MG63 (cell line): ENCODE measurements at regions not wholly inside any gene's neighbourhood (a gene's known extent, or its start where the extent isn't known, plus 50 kb on each side); places are given as distances from the start of the nearest gene placed in this dataset.
"Not testable (repeated sequence)": the region's sequence is repeated elsewhere in the genome, so short reads cannot be mapped to it uniquely, and the experiment has no call there.

Source experiments
- DNase-seq: peaks from one replicate; pipeline ENCODE4 v3.0.0-alpha.2; 2020
- H3K27me3 ChIP-seq: fragments of 250-450 bp; sonication (Bioruptor Pico); 2 replicates; pipeline ENCODE4 v1.5.1; 2020; ENCODE audit warnings: mild to moderate bottlenecking, moderate library complexity
- H3K36me3 ChIP-seq: fragments of 250-450 bp; sonication (Bioruptor Pico); 2 replicates; pipeline ENCODE4 v1.5.1; 2020; ENCODE audit warnings: mild to moderate bottlenecking, moderate library complexity
- H3K4me3 ChIP-seq: fragments of 250-450 bp; sonication (Bioruptor Pico); 2 replicates; pipeline ENCODE4 v1.5.1; 2020; ENCODE audit warnings: mild to moderate bottlenecking, moderate library complexity
- H3K9me3 ChIP-seq: fragments of 250-450 bp; sonication (Bioruptor Pico); 2 replicates; pipeline ENCODE4 v1.5.1; 2020; ENCODE audit warnings: mild to moderate bottlenecking, moderate library complexity

GRCh38 chr12:24378548-24379407 lies 429.3 kb upstream of the SOX5 start:
- H3K9me3 ChIP-seq: no peaks in the 10 kb centered on the region
- H3K4me3 ChIP-seq: no peak overlapping the region
- H3K27me3 ChIP-seq: no peaks in the 10 kb centered on the region
- no peaks in the 10 kb centered on the region for H3K36me3 ChIP-seq
- DNase-seq: peak; percentile 36

- H3K9me3 ChIP-seq: no peaks in the 10 kb centered on the region
- no peaks in the 10 kb centered on the region for H3K27me3 ChIP-seq
- H3K36me3 ChIP-seq: no peaks in the 10 kb centered on the region
- no peak for DNase-seq
- no peak overlapping the region for H3K4me3 ChIP-seq
These were observed 425.0 kb upstream of the SOX5 start for GRCh38 chr12:24374452-24374851.

- Histone ChIP-seq H3K36me3 (no peaks in the 10 kb centered on the region), H3K27me3 (no peaks in the 10 kb centered on the region), H3K4me3 (no peak overlapping the region), H3K9me3 (no peaks in the 10 kb centered on the region)
- no peak for DNase-seq
These were observed 423.5 kb upstream of the SOX5 start for GRCh38 chr12:24373004-24373403.

GRCh38 chr12:24366514-24366913 lies 417.0 kb upstream of the SOX5 start:
- no peaks in the 10 kb centered on the region for H3K27me3 ChIP-seq
- no peaks in the 10 kb centered on the region for H3K9me3 ChIP-seq
- H3K36me3 ChIP-seq: no peaks in the 10 kb centered on the region
- no peak for DNase-seq
- H3K4me3 ChIP-seq: no peak overlapping the region

GRCh38 chr12:24364921-24365320 lies 415.5 kb upstream of the SOX5 start:
- DNase-seq: no peak
- no peak overlapping the region for H3K4me3 ChIP-seq
- no peaks in the 10 kb centered on the region for H3K27me3 ChIP-seq
- no peaks in the 10 kb centered on the region for H3K36me3 ChIP-seq
- H3K9me3 ChIP-seq: no peaks in the 10 kb centered on the region

GRCh38 chr12:24363177-24363754 lies 413.8 kb upstream of the SOX5 start:
- no peak for DNase-seq
- Histone ChIP-seq H3K36me3 (no peaks in the 10 kb centered on the region), H3K27me3 (no peaks in the 10 kb centered on the region), H3K9me3 (no peaks in the 10 kb centered on the region), H3K4me3 (no peak overlapping the region)

- H3K36me3 ChIP-seq: no peaks in the 10 kb centered on the region
- no peak for DNase-seq
- no peaks in the 10 kb centered on the region for H3K9me3 ChIP-seq
- no peaks in the 10 kb centered on the region for H3K27me3 ChIP-seq
- no peak overlapping the region for H3K4me3 ChIP-seq
These were observed 412.6 kb upstream of the SOX5 start for GRCh38 chr12:24361877-24362580.

- H3K9me3 ChIP-seq: no peaks in the 10 kb centered on the region
- H3K36me3 ChIP-seq: no peaks in the 10 kb centered on the region
- H3K4me3 ChIP-seq: no peak overlapping the region
- DNase-seq: no peak
- no peaks in the 10 kb centered on the region for H3K27me3 ChIP-seq
These were observed 411.4 kb upstream of the SOX5 start for GRCh38 chr12:24360907-24361306.

- Histone ChIP-seq H3K4me3 (no peak overlapping the region), H3K27me3 (no peaks in the 10 kb centered on the region), H3K9me3 (no peaks in the 10 kb centered on the region), H3K36me3 (no peaks in the 10 kb centered on the region)
- DNase-seq: no peak
These were observed 411.0 kb upstream of the SOX5 start for GRCh38 chr12:24360461-24360860.

- Histone ChIP-seq H3K9me3 (no peaks in the 10 kb centered on the region), H3K36me3 (no peaks in the 10 kb centered on the region), H3K4me3 (no peak overlapping the region), H3K27me3 (no peaks in the 10 kb centered on the region)
- no peak for DNase-seq
These were observed 410.6 kb upstream of the SOX5 start for GRCh38 chr12:24360057-24360456.

- H3K4me3 ChIP-seq: no peak overlapping the region
- no peaks in the 10 kb centered on the region for H3K27me3 ChIP-seq
- no peaks in the 10 kb centered on the region for H3K9me3 ChIP-seq
- no peak for DNase-seq
- no peaks in the 10 kb centered on the region for H3K36me3 ChIP-seq
These were observed 409.9 kb upstream of the SOX5 start for GRCh38 chr12:24359418-24359817.

GRCh38 chr12:24356240-24356804 lies 406.9 kb upstream of the SOX5 start:
- no peak overlapping the region for H3K4me3 ChIP-seq
- no peak for DNase-seq

GRCh38 chr12:24352363-24352762 lies 402.9 kb upstream of the SOX5 start:
- Histone ChIP-seq H3K36me3 (no peaks in the 10 kb centered on the region), H3K4me3 (no peak overlapping the region), H3K9me3 (no peaks in the 10 kb centered on the region), H3K27me3 (no peaks in the 10 kb centered on the region)
- no peak for DNase-seq

More at GRCh38 chr12:24356240-24356804, 406.9 kb upstream of the SOX5 start:
- no peaks in the 10 kb centered on the region for H3K27me3 ChIP-seq
- H3K9me3 ChIP-seq: no peaks in the 10 kb centered on the region
- no peaks in the 10 kb centered on the region for H3K36me3 ChIP-seq

GRCh38 chr12:24349051-24349799 lies 399.8 kb upstream of the SOX5 start:
- no peak for DNase-seq
- H3K4me3 ChIP-seq: no peak overlapping the region
- no peaks in the 10 kb centered on the region for H3K9me3 ChIP-seq
- H3K27me3 ChIP-seq: no peaks in the 10 kb centered on the region
- H3K36me3 ChIP-seq: no peaks in the 10 kb centered on the region

GRCh38 chr12:24348180-24348579 lies 398.7 kb upstream of the SOX5 start:
- not testable (repeated sequence) for H3K4me3 ChIP-seq, H3K9me3 ChIP-seq, H3K27me3 ChIP-seq, H3K36me3 ChIP-seq, DNase-seq

- Histone ChIP-seq H3K36me3 (no peaks in the 10 kb centered on the region), H3K27me3 (no peaks in the 10 kb centered on the region)
- DNase-seq: no peak
These were observed 378.8 kb upstream of the SOX5 start for GRCh38 chr12:24328261-24328660.

GRCh38 chr12:24325331-24325730 lies 375.9 kb upstream of the SOX5 start:
- Histone ChIP-seq H3K4me3 (no peak overlapping the region), H3K9me3 (no peaks in the 10 kb centered on the region), H3K27me3 (no peaks in the 10 kb centered on the region), H3K36me3 (no peaks in the 10 kb centered on the region)
- DNase-seq: no peak

More at GRCh38 chr12:24328261-24328660, 378.8 kb upstream of the SOX5 start:
- H3K4me3 ChIP-seq: no peak overlapping the region
- H3K9me3 ChIP-seq: no peaks in the 10 kb centered on the region
